Neutrophil (primary cell): ENCODE measurements at regions not wholly inside any gene's neighbourhood (a gene's known extent, or its start where the extent isn't known, plus 50 kb on each side); places are given as distances from the start of the nearest gene placed in this dataset.

Experiments used
- H3K27ac ChIP-seq: fragments of 200-600 bp; sonication (generic); 2 replicates; pipeline ENCODE4 v1.5.1; 2016; ENCODE audit warnings: mild to moderate bottlenecking, moderate library complexity
- H3K27me3 ChIP-seq: fragments of 200-600 bp; sonication (generic); 2 replicates; pipeline ENCODE4 v1.6.0; 2016; ENCODE audit warnings: mild to moderate bottlenecking
- H3K36me3 ChIP-seq: fragments of 200-600 bp; sonication (generic); 2 replicates; pipeline ENCODE4 v1.5.1; 2017
- H3K4me1 ChIP-seq, 2 experiments: fragments of 200-600 bp in 1 of 2; sonication (generic) in 1 of 2; 1 replicate in 1 of 2; 2 replicates in 1 of 2; pipeline versions ENCODE4 v1.5.1 to v1.6.1; 2013 to 2016; ENCODE audit warnings: low read depth in 1 of 2, low read length in 1 of 2, mild to moderate bottlenecking in 1 of 2, moderate library complexity in 1 of 2; ENCODE audit not compliant: control insufficient read depth in 1 of 2, insufficient read depth in 1 of 2
- H3K4me3 ChIP-seq, 2 experiments: fragments of 200-600 bp in 1 of 2; sonication (generic) in 1 of 2; 1 replicate in 1 of 2; 2 replicates in 1 of 2; pipeline ENCODE4 v1.5.1; 2013 to 2016; ENCODE audit warnings: low read depth in 1 of 2, low read length in 1 of 2, mild to moderate bottlenecking in 1 of 2, moderate library complexity in 1 of 2
- H3K9me3 ChIP-seq: fragments of 200-600 bp; sonication (generic); 2 replicates; pipeline ENCODE4 v1.5.1; 2016
- CTCF ChIP-seq: fragments of 200-600 bp; sonication (generic); IDR thresholded peaks from 2 replicates; pipeline ENCODE4 v1.5.1; 2016; ENCODE audit warnings: antibody characterized with exemption

- H3K36me3 ChIP-seq = no peaks in the 10 kb centered on the region
- H3K4me1 ChIP-seq = no peaks in the 10 kb centered on the region
- no peak overlapping the region for H3K27ac ChIP-seq
- no peaks in the 10 kb centered on the region for H3K9me3 ChIP-seq
- no peak overlapping the region for H3K4me3 ChIP-seq
- peaks cover 50% of the 10 kb centered on the region for H3K27me3 ChIP-seq
- TF ChIP-seq CTCF = no peak
These were observed 354.7 kb upstream of the PODXL start for GRCh38 chr7:131911112-131911511.

- H3K4me1 ChIP-seq = no peaks in the 10 kb centered on the region
- H3K36me3 ChIP-seq = no peaks in the 10 kb centered on the region
- no peak overlapping the region for H3K4me3 ChIP-seq
- H3K27me3 ChIP-seq = peaks cover 50% of the 10 kb centered on the region
- no peak for TF ChIP-seq CTCF
- H3K27ac ChIP-seq = no peak overlapping the region
- no peaks in the 10 kb centered on the region for H3K9me3 ChIP-seq
These were observed 352.8 kb upstream of the PODXL start for GRCh38 chr7:131909151-131909768.

- no peak overlapping the region for H3K4me3 ChIP-seq
- H3K9me3 ChIP-seq = no peaks in the 10 kb centered on the region
- H3K27me3 ChIP-seq = peaks cover 50% of the 10 kb centered on the region
- H3K36me3 ChIP-seq = no peaks in the 10 kb centered on the region
- no peak overlapping the region for H3K27ac ChIP-seq
- H3K4me1 ChIP-seq = no peaks in the 10 kb centered on the region
- TF ChIP-seq CTCF = no peak
These were observed 352.3 kb upstream of the PODXL start for GRCh38 chr7:131908714-131909113.

- H3K27me3 ChIP-seq = peaks cover 41% of the 10 kb centered on the region
- no peak for TF ChIP-seq CTCF
These were observed 349.1 kb upstream of the PODXL start for GRCh38 chr7:131905471-131905973.

GRCh38 chr7:131904760-131905327, 348.4 kb upstream of the PODXL start:
- Histone ChIP-seq H3K4me1 (no peaks in the 10 kb centered on the region), H3K4me3 (no peak overlapping the region), H3K27ac (no peak overlapping the region), H3K27me3 (peaks cover 34% of the 10 kb centered on the region), H3K36me3 (no peaks in the 10 kb centered on the region), H3K9me3 (no peaks in the 10 kb centered on the region)
- TF ChIP-seq CTCF = no peak

More at GRCh38 chr7:131905471-131905973, 349.1 kb upstream of the PODXL start:
- Histone ChIP-seq H3K9me3 (no peaks in the 10 kb centered on the region), H3K4me1 (no peaks in the 10 kb centered on the region), H3K4me3 (no peak overlapping the region), H3K36me3 (no peaks in the 10 kb centered on the region), H3K27ac (no peak overlapping the region)
